Glomerular visceral epithelial cell (primary cell): ENCODE measurements at regions not wholly inside any gene's neighbourhood (a gene's known extent, or its start where the extent isn't known, plus 50 kb on each side); places are given as distances from the start of the nearest gene placed in this dataset.
"Not testable (repeated sequence)": the region's sequence is repeated elsewhere in the genome, so short reads cannot be mapped to it uniquely, and the experiment has no call there.

Source experiments
- DNase-seq: peaks from one replicate; pipeline ENCODE4 v3.0.0-alpha.2; 2016; ENCODE audit errors: extremely low spot score

DNA sequence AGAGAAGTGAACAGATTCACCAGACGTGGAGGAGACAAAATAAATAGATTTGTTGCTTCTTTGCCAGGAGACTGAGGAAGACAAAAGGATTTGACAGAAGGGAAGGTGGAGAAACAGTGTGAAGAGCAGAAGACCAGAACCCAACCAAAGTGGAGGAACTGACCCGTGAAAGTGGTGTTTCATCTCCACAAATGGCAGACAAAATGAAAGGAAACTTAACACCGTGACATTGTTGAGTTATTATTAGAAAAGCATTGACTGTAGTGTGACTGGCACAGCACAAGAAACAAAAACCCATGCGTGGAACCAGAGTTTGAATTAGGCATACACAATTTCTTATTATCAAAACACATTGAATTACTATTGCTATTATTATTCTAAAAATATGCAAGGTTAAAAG, 518.1 kb downstream of the TMEM121 start:
- DNase-seq: no peak

DNA sequence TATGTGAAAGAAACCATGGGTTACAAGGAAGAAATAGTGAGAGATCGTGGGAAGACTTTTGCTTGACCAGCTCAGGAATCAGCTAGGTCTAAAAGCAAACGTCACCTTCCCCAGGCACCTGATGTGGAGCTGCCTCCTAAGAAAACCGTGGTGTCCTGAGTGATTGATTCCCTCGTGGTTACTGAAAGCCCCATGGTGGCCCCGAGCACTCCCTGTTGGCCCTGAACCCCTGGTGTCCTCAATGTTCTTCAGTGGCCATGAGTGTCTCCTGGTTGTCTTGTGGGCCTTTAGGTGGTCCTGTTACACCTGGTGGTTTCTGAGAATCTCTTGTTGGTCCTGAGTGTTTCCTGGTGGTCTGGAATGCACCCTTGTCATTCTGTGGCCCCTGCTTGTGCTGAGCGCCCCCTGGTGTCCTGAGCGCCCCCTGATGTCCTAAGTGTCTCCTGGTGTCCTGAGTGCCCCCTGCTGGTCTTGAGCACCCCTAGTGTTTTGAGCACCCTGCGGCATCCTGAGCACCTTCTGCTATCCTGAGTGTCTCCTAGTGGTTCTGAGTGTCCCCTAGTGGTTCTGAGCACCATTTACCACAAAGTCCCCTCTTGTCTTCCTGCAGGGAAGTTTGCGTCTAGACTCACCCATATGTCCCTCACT, 518.7 kb downstream of the TMEM121 start:
- peak; percentile 12 for DNase-seq

- no peak for DNase-seq
Measured at GRCh38 chr14:106051796-106052195, 525.4 kb downstream of the TMEM121 start.

DNA sequence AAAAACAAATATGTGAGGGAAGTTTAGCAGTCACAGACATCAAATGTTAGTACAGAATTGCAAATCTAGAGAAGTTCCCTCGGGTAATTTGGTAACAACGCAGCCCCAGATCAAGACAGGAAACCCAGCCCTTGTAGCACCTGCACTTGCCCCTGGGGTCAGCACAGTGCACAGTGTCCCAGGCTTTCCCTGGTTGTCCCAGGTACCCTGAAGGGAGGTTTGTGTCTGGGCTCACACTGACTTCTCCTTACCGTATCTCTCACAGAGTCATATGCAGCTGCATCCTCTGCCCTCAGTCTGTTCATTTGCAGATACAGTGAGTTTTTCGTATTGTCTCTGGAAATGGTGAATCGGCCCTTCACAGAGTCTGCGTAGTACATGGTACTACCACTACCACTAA, 528.9 kb downstream of the TMEM121 start:
- no peak for DNase-seq

DNA sequence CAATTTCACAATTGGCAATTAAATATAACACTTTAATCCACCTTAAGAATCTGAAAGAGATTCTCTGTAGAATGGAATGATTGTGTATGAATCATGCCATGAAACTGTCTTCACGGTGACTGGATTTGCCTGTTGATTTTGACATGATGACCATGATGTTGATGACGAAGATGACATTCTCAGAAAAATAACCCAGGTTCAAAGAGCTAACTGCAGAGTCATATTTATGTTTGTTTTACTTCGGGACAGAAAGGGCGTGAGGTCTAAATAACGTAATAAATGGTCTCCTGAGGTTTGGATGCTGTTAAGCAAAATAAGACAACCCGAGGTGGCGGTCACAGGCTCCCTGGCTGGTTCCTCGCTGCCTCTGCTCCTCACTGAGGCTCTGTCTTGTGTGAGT, 532.0 kb downstream of the TMEM121 start:
- no peak for DNase-seq

GRCh38 chr14:106060276-106060975, 534.0 kb downstream of the TMEM121 start:
- no peak for DNase-seq

DNA sequence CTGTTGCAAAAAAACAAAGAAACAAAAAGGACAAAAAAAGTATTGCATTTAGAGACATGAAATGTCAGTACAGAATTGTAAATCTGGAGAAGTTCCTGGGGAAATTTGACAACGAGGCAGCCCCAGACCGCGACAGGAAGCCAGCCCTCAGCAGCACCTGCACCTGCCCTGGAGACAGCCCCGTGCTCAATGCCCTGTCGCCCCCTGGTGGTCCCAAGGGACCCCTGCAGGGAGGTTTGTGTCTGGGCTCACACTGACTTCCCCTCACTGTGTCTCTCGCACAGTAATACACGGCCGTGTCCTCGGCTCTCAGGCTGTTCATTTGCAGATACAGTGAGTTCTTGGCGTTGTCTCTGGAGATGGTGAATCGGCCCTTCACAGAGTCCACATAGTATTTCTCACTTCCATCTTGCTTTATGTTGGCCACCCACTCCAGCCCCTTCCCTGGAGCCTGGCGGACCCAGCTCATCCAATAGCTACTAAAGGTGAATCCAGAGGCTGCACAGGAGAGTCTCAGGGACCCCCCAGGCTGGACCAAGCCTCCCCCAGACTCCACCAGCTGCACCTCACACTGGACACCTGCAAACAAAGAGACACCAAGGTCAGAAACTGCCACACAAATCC, 535.6 kb downstream of the TMEM121 start:
- DNase-seq: not testable (repeated sequence)

DNA sequence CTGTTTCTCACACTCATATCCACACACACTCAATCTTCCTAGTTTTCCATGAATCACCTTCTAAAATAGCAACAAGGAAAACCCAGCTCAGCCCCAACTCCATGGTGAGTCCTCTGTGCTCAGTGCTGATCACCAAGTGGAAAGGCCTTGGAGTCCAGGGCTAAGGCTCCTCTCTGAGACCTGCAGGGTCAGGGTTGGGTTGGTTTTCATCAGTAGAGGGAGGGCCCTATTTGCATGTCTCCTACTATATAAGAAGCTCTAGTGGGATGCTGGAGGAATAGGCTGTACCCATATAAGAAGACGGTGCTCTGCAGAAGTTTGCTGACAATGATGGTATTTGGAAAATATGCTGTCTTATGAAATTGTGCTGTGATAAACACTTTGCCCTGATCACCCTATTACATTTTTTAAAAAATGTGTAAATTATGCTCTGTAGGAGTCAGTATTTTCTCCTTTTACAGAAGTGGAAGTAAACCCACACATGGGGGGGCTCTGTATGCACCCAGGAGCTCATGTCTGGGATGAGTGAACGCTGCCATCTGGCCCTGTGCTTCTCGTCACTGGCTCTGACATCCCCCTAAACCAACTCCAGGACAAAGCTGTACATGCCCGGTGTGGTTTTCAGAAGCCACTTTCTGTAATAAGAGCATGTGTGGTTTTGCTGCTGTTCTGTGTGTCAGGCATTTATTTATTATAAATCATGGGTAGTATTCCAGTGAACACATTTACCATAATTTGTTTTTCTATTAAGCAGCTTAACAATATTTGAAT, 536.3 kb downstream of the TMEM121 start:
- no peak for DNase-seq

DNA sequence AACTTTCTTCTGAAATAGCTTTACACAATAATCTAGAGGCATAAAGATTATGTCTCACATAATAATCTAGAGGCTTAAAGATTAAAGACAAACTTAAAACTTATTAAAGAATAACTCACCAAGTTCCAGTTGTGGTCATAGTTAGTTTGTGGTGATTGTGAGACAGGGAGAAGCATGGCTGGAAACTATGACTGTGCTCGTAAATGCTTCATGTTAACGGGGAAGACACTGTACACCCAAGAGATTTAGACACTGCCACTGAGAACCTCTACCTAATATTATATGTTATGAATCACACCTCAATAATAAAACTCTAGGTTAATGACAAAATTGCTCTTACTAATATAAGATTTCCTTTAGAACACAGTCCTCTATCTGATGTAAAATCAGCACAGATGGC, 541.6 kb downstream of the TMEM121 start:
- DNase-seq: no peak

GRCh38 chr14:106069804-106070625, 543.6 kb downstream of the TMEM121 start:
- DNase-seq: no peak

DNA sequence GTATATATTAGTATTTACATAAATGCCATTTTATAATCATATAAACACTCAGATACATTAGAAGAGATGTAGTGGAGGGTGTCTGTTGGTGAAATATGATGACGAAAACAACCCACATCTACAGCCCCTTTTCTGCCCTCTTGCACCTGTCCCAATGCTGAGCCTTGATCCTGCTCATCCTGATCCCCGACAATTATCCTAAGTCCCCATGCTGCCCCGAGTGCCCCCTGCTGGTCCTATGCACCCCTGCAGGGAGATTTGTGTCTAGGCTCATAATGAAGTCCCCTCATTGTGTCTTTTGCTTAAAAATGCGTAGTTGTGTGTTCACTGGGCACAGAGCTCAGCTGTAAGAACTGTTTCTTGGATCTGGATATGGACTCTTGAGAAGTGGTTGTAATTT, 554.5 kb downstream of the TMEM121 start:
- no peak for DNase-seq

GRCh38 chr14:106081721-106082120, 555.3 kb downstream of the TMEM121 start:
- not testable (repeated sequence) for DNase-seq

GRCh38 chr14:106083082-106083481, 556.7 kb downstream of the TMEM121 start:
- no peak for DNase-seq

DNA sequence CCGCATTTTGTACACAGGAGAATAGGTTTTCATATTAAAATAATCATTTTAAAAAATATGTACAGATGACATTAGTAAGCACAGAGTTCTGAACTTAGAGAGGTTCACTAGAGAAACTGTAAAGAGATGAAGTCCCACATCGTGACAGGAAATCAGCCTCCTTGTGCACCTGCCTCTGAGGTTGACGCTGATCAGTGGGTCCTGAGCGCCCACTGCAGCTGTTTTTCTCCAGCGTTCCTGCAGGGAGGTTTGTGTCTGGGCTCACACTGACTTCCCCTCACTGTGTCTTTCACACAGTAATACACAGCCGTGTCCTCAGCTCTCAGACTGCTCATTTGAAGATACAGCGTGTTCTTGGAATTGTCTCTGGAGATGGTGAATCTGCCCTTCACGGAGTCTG, 561.5 kb downstream of the TMEM121 start:
- no peak for DNase-seq

DNA sequence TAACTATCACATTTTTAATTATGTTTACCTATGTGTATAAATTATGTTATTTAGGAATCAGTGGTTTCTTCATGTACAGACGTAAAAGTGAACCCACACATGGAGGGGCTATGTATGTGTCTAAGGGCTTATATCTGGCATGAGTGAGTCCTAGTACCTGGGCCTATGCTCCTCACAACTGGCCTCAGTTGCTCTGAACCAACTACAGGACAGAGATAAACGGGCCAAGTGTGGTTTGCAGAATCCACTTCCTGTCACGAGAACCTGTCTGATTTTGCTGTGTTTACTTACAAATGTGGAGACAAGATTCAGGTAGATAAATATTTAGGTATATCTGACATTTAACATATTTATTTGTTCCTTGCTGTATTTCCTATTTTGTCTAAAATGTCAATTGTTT, 562.5 kb downstream of the TMEM121 start:
- DNase-seq: not testable (repeated sequence)

GRCh38 chr14:106094654-106095189, 568.3 kb downstream of the TMEM121 start:
- peak; percentile 0 for DNase-seq

GRCh38 chr14:106107703-106108102, 581.3 kb downstream of the TMEM121 start:
- no peak for DNase-seq

GRCh38 chr14:106109337-106109736, 583.0 kb downstream of the TMEM121 start:
- DNase-seq: no peak

DNA sequence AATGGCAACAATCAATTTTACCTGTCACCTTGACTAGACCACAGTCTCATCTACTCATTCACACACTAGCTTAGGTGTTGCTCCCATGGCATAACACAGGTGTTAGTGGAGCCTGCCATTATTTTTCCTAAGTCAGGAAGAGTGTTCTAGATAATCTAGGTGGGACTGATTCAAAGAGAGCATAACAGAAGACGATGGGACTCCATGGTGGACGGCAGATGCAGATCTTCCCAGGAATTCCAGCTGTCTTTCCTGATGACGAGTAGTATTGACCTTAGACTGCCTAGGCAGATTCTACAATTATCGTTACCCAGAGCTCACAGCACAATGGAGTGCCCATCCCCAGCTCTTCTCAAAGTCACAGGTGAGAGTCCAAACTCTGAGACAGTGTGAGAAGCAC, 589.0 kb downstream of the TMEM121 start:
- no peak for DNase-seq

- not testable (repeated sequence) for DNase-seq
Measured at GRCh38 chr14:106116339-106116930, 590.1 kb downstream of the TMEM121 start.

- no peak for DNase-seq
Measured at GRCh38 chr14:106120101-106120500, 593.7 kb downstream of the TMEM121 start.
